ENCODE measurements at regions not wholly inside any gene's neighbourhood (a gene's known extent, or its start where the extent isn't known, plus 50 kb on each side); places are given as distances from the start of the nearest gene placed in this dataset.

DNA sequence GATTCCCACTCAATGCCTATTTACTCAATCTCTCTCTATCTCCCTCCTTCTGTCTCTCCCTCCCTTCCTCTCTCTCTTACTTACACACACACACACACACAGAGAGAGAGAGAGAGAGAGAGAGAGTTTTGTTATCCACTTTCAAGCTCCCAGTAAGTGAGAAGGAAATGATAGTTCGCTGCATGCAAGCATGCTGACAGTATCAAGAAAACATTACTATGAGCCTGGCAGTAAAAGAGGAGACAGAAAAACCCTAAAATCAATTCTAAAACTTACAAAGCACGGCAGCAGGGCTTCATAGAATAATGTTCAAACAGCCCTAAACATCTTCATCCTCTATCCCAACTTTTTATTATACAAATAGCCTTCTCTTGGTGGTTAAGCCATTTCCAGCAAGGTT is 171.9 kb downstream of the FOXO1 start (continued):
- no peak for TF ChIP-seq IRF2 (CRISPR knock-in tag; IDR thresholded peaks at IDR 0.05)
- no peak for TF ChIP-seq CBX2 (IDR thresholded peaks at IDR 0.05; ENCODE audit: insufficient read depth, low read length, poor library complexity, severe bottlenecking)
- TF ChIP-seq, protein P1, sequence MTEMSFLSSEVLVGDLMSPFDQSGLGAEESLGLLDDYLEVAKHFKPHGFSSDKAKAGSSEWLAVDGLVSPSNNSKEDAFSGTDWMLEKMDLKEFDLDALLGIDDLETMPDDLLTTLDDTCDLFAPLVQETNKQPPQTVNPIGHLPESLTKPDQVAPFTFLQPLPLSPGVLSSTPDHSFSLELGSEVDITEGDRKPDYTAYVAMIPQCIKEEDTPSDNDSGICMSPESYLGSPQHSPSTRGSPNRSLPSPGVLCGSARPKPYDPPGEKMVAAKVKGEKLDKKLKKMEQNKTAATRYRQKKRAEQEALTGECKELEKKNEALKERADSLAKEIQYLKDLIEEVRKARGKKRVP (CRISPR knock-in tag; IDR thresholded peaks at IDR 0.05) = no peak
- TF ChIP-seq NFXL1 (CRISPR knock-in tag; IDR thresholded peaks at IDR 0.05) = no peak
- no peak for TF ChIP-seq TRIM24 (IDR thresholded peaks at IDR 0.05)
- no peak for TF ChIP-seq MBD2 (IDR thresholded peaks at IDR 0.05; ENCODE audit: borderline replicate concordance, low read depth)
- no peak for TF ChIP-seq KLF16 (IDR thresholded peaks at IDR 0.05)
- TF ChIP-seq CHD1 (IDR thresholded peaks at IDR 0.05; ENCODE audit: low read length) = no peak

DNA sequence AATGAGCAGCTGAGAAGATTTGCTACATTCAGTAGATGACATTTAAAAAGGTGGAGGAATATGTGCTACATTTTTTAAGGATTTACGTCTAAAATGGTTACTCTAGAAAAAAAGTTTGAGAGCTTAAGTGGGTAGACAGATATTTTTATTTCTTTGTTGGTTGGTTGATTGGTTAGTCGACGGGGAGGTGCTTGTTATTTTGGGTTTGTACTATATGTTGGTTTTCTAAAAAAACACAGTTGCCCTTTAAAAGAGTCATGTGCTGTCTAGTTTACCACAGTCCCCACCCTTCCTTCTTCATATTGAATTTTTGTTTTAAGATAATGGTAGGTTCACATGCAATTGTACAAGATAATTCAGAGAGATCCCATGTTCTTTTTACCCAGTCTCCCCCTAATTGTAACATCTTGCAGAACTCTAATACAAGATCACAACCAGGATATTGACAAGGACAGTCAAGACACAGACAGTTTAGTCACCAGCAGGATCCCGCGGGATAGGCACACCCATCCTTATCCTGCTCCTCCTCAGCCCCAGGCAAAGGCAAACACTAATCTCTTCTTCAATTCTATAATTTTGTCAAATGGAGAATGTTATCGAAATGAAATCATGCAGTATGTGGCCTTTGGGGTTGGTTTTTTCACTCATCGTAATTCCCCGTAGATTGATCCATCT is 171.4 kb downstream of the FOXO1 start:
- intact Hi-C loops (cut with micrococcal nuclease) = no loop called here
- BruUV-seq (replicated peaks) = no TSS peak
- no peaks in the 10 kb centered on the region for H3K9me1 ChIP-seq (ENCODE audit: control insufficient read depth, insufficient read depth, low read length)
- no peak overlapping the region for H3K27ac ChIP-seq (ENCODE audit: extremely low read depth, low read depth, low read length)
- H3K4me3 ChIP-seq = no peak overlapping the region
- H3K36me3 ChIP-seq (ENCODE audit: control insufficient read depth, insufficient read depth, low read length) = no peaks in the 10 kb centered on the region
- CTCF ChIA-PET (ENCODE audit: low intra/inter-chr PET ratio) = no interaction called here
- no peaks in the 10 kb centered on the region for H3K79me2 ChIP-seq (ENCODE audit: control insufficient read depth, insufficient read depth, low read length)
- POLR2A ChIA-PET = no interaction called here
- no peaks in the 10 kb centered on the region for H3K9me3 ChIP-seq (replicated peaks; ENCODE audit: control insufficient read depth, insufficient read depth, low read depth, low read length)
- no peaks in the 10 kb centered on the region for H3K4me1 ChIP-seq (replicated peaks in 1 of 2; ENCODE audit: control insufficient read depth in 2 of 2, insufficient read depth in 2 of 2, low read length in 2 of 2)
- H4K20me1 ChIP-seq (replicated peaks; ENCODE audit: control insufficient read depth, insufficient read depth, low read length) = no peaks in the 10 kb centered on the region
- in situ Hi-C loops (cut with MboI) = no loop called here
- DNase-seq (ENCODE audit: extremely low read depth in 1 of 4, low spot score in 3 of 4) (no peak), FAIRE-seq (no peak), ATAC-seq (no peak)
- H2AFZ ChIP-seq (ENCODE audit: low read depth, low read length) = no peak overlapping the region
- no peak overlapping the region for H3K4me2 ChIP-seq (ENCODE audit: insufficient read depth, low read length)
- peaks cover 0 to 5% of the 10 kb centered on the region in 2 experiments; a peak in 3 of 5 replicates for H3K27me3 ChIP-seq (ENCODE audit: control insufficient read depth in 2 of 2, insufficient read depth in 2 of 2, low read length in 2 of 2)
- H3K9ac ChIP-seq (ENCODE audit: insufficient read depth in 1 of 2, low read depth in 2 of 2, low read length in 2 of 2) = no peak overlapping the region
- 0% methylated on average over 8 of the region's 8 CpGs for WGBS (ENCODE audit: insufficient coverage, low coverage, missing lambda C conversion rate)
- TF ChIP-seq PYGO2 (tag; IDR thresholded peaks at IDR 0.05) (no peak), CTBP1 (IDR thresholded peaks at IDR 0.05; ENCODE audit: borderline replicate concordance) (no peak), POLR2AphosphoS2 (IDR thresholded peaks at IDR 0.05; ENCODE audit: low read length) (no peak), ILK (tag; IDR thresholded peaks at IDR 0.05; ENCODE audit: borderline replicate concordance, low read depth) (no peak), RBM25 (IDR thresholded peaks at IDR 0.05; ENCODE audit: low read depth, low read length, severe bottlenecking) (no peak)
- TF ChIP-seq, protein P2, sequence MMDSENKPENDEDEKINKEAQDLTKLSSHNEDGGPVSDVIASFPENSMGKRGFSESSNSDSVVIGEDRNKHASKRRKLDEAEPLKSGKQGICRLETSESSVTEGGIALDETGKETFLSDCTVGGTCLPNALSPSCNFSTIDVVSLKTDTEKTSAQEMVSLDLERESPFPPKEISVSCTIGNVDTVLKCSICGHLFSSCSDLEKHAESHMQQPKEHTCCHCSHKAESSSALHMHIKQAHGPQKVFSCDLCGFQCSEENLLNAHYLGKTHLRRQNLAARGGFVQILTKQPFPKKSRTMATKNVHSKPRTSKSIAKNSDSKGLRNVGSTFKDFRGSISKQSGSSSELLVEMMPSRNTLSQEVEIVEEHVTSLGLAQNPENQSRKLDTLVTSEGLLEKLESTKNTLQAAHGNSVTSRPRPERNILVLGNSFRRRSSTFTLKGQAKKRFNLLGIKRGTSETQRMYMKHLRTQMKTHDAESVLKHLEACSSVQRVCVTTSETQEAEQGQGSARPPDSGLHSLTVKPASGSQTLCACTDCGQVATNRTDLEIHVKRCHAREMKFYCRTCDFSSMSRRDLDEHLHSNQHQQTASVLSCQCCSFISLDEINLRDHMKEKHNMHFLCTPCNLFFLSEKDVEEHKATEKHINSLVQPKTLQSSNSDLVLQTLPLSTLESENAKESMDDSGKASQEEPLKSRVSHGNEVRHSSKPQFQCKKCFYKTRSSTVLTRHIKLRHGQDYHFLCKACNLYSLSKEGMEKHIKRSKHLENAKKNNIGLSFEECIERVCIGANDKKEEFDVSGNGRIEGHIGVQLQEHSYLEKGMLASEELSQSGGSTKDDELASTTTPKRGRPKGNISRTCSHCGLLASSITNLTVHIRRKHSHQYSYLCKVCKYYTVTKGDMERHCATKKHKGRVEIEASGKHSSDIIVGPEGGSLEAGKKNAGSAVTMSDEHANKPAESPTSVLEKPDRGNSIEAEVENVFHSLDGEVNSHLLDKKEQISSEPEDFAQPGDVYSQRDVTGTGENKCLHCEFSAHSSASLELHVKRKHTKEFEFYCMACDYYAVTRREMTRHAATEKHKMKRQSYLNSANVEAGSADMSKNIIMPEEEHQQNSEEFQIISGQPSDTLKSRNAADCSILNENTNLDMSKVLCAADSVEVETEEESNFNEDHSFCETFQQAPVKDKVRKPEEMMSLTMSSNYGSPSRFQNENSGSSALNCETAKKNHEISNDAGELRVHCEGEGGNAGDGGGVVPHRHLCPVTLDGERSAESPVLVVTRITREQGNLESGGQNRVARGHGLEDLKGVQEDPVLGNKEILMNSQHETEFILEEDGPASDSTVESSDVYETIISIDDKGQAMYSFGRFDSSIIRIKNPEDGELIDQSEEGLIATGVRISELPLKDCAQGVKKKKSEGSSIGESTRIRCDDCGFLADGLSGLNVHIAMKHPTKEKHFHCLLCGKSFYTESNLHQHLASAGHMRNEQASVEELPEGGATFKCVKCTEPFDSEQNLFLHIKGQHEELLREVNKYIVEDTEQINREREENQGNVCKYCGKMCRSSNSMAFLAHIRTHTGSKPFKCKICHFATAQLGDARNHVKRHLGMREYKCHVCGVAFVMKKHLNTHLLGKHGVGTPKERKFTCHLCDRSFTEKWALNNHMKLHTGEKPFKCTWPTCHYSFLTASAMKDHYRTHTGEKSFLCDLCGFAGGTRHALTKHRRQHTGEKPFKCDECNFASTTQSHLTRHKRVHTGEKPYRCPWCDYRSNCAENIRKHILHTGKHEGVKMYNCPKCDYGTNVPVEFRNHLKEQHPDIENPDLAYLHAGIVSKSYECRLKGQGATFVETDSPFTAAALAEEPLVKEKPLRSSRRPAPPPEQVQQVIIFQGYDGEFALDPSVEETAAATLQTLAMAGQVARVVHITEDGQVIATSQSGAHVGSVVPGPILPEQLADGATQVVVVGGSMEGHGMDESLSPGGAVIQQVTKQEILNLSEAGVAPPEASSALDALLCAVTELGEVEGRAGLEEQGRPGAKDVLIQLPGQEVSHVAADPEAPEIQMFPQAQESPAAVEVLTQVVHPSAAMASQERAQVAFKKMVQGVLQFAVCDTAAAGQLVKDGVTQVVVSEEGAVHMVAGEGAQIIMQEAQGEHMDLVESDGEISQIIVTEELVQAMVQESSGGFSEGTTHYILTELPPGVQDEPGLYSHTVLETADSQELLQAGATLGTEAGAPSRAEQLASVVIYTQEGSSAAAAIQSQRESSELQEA (IDR thresholded peaks at IDR 0.05; ENCODE audit: low read depth) = no peak
